GM23338 (cell line): ENCODE measurements at regions not wholly inside any gene's neighbourhood (a gene's known extent, or its start where the extent isn't known, plus 50 kb on each side); places are given as distances from the start of the nearest gene placed in this dataset.

Experiments used
- ATAC-seq: fragments of 200-7000 bp; cut with Tn5 transposase; 3 replicates; pipeline ENCODE4 v1.9.1; 2020
- DNase-seq: peaks from one replicate; pipeline ENCODE4 v3.0.0-alpha.2; 2015; ENCODE audit warnings: low spot score
- H2AFZ ChIP-seq: fragments of 200-600 bp; sonication (generic); 2 replicates; pipeline ENCODE4 v1.8.0; 2016; ENCODE audit warnings: antibody characterized with exemption, mild to moderate bottlenecking, moderate library complexity
- H3F3A ChIP-seq: fragments of 200-600 bp; sonication (generic); replicated peaks from 2 replicates; pipeline ENCODE4 v1.8.0; 2017; ENCODE audit warnings: antibody characterized with exemption, mixed run types, low read depth
- H3K27ac ChIP-seq: fragments of 200-600 bp; sonication (generic); 2 replicates; pipeline ENCODE4 v1.6.1; 2016; ENCODE audit warnings: low read depth
- H3K27me3 ChIP-seq: fragments of 200-600 bp; sonication (generic); 2 replicates; pipeline ENCODE4 v1.8.0; 2016; ENCODE audit warnings: mild to moderate bottlenecking, mixed run types, moderate library complexity; ENCODE audit not compliant: insufficient read depth
- H3K36me3 ChIP-seq: fragments of 200-600 bp; sonication (generic); 2 replicates; pipeline ENCODE4 v1.8.0; 2016; ENCODE audit warnings: mild to moderate bottlenecking; ENCODE audit not compliant: insufficient read depth
- H3K4me1 ChIP-seq: fragments of 200-600 bp; sonication (generic); 2 replicates; pipeline ENCODE4 v1.8.0; 2016; ENCODE audit warnings: mild to moderate bottlenecking, moderate library complexity; ENCODE audit not compliant: insufficient read depth
- H3K4me2 ChIP-seq: fragments of 200-600 bp; sonication (generic); 2 replicates; pipeline ENCODE4 v1.7.1; 2017; ENCODE audit warnings: mixed run types
- H3K4me3 ChIP-seq: fragments of 200-600 bp; sonication (generic); 2 replicates; pipeline ENCODE4 v1.6.1; 2016; ENCODE audit warnings: mixed run types
- H3K79me2 ChIP-seq: fragments of 200-600 bp; sonication (generic); replicated peaks from 2 replicates; pipeline ENCODE4 v1.8.0; 2017; ENCODE audit warnings: mild to moderate bottlenecking; ENCODE audit not compliant: insufficient read depth
- H3K9me2 ChIP-seq: fragments of 200-600 bp; sonication (generic); 2 replicates; pipeline ENCODE4 v1.8.0; 2017; ENCODE audit not compliant: insufficient read depth
- H4K20me1 ChIP-seq: fragments of 200-600 bp; sonication (generic); replicated peaks from 2 replicates; pipeline ENCODE4 v1.8.0; 2017; ENCODE audit warnings: mild to moderate bottlenecking; ENCODE audit not compliant: insufficient read depth
- H3K27ac Mint-ChIP-seq: 2 replicates; pipeline ENCODE4 v1.8.0; 2020; ENCODE audit warnings: inconsistent platforms, mild to moderate bottlenecking, moderate library complexity, mixed read lengths
- H3K27me3 Mint-ChIP-seq: 3 replicates; pipeline ENCODE4 v1.8.0; 2022; ENCODE audit warnings: low read depth, mild to moderate bottlenecking, moderate library complexity, mixed read lengths, inconsistent platforms; ENCODE audit not compliant: insufficient read depth, poor library complexity
- H3K36me3 Mint-ChIP-seq: 3 replicates; pipeline ENCODE4 v1.8.0; 2021; ENCODE audit warnings: low read depth, mild to moderate bottlenecking, inconsistent platforms, moderate library complexity, mixed read lengths
- H3K4me1 Mint-ChIP-seq: 3 replicates; pipeline ENCODE4 v1.8.0; 2020; ENCODE audit warnings: mild to moderate bottlenecking, inconsistent platforms, mixed read lengths
- H3K4me3 Mint-ChIP-seq: 3 replicates; pipeline ENCODE4 v1.8.0; 2021; ENCODE audit warnings: moderate library complexity, mild to moderate bottlenecking, inconsistent platforms, mixed read lengths
- H3K9me3 Mint-ChIP-seq: 3 replicates; pipeline ENCODE4 v1.8.0; 2020; ENCODE audit warnings: moderate library complexity, mild to moderate bottlenecking, inconsistent platforms, mixed read lengths
- CREB1 ChIP-seq: fragments of 250-450 bp; sonication (Bioruptor Pico); IDR thresholded peaks from 2 replicates; pipeline ENCODE4 v1.5.0; 2020; ENCODE audit warnings: low read depth, mild to moderate bottlenecking, moderate library complexity
- EZH2 ChIP-seq: fragments of 200-600 bp; sonication (generic); IDR thresholded peaks from one replicate; pipeline ENCODE4 v1.8.0; 2017; ENCODE audit warnings: antibody characterized with exemption, mild to moderate bottlenecking, low read depth; ENCODE audit not compliant: unreplicated experiment
- EZH2phosphoT487 ChIP-seq: fragments of 200-600 bp; sonication (generic); IDR thresholded peaks from one replicate; pipeline ENCODE4 v1.8.1; 2018; ENCODE audit warnings: antibody characterized with exemption; ENCODE audit not compliant: unreplicated experiment
- JUNB ChIP-seq: IDR thresholded peaks from one replicate; pipeline ENCODE4 v1.6.1; 2016; ENCODE audit warnings: antibody characterized with exemption; ENCODE audit not compliant: unreplicated experiment
- ZNF331 ChIP-seq: fragments of 250-450 bp; sonication (Bioruptor Pico); IDR thresholded peaks from 2 replicates; pipeline ENCODE4 v1.5.0; 2020; ENCODE audit warnings: low read depth, mild to moderate bottlenecking, moderate library complexity
- TF ChIP-seq, protein P1 (sequence below): fragments of 250-450 bp; sonication (Bioruptor Pico); IDR thresholded peaks from 2 replicates; pipeline ENCODE4 v1.5.0; 2020; ENCODE audit warnings: mild to moderate bottlenecking, moderate library complexity
- TF ChIP-seq, protein P2 (sequence below), 2 experiments: fragments of 200-600 bp in 1 of 2; sonication (generic) in 1 of 2; conservative IDR thresholded peaks; 2 replicates each; pipeline versions ENCODE4 v1.5.1 to v1.6.1; 2016 to 2017; ENCODE audit warnings: antibody characterized with exemption in 2 of 2, low read depth in 2 of 2, mild to moderate bottlenecking in 2 of 2, moderate library complexity in 1 of 2
- TF ChIP-seq, protein P3 (sequence below): IDR thresholded peaks from 2 replicates; pipeline ENCODE4 v1.6.1; 2016; ENCODE audit warnings: antibody characterized with exemption

DNA sequence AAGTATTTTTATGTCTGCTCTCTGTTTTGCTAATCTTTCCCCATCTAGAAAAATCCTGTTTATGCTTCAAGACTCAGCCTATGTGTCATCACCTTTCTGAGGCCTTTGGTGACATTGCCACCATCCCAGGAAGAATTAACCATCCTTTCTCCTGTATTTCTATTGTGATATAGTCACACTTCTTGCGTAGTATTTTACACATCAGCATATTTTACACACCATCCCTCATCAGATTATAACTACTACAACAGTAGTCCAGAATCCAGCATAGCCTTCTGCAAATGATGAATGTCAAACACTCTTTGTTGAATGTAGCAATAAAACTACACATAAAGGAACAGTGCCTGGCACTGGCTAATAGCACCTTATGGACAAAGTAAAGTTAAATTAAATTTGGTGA, 275.3 kb upstream of the C1orf87 start:
- DNase-seq (no peak), ATAC-seq (no peak)
- Histone ChIP-seq H3K9me2 (no peaks in the 10 kb centered on the region), H3F3A (no peaks in the 10 kb centered on the region), H3K27me3 (no peaks in the 10 kb centered on the region), H3K27ac (no peak overlapping the region), H4K20me1 (no peaks in the 10 kb centered on the region), H3K4me2 (no peak overlapping the region), H3K4me3 (no peak overlapping the region), H3K79me2 (no peaks in the 10 kb centered on the region), H2AFZ (no peak overlapping the region), H3K36me3 (no peaks in the 10 kb centered on the region), H3K4me1 (no peaks in the 10 kb centered on the region)
- no peaks in the 10 kb centered on the region for H3K27me3 Mint-ChIP-seq
- no peak overlapping the region for H3K4me3 Mint-ChIP-seq
- no peak overlapping the region for H3K27ac Mint-ChIP-seq
- no peaks in the 10 kb centered on the region for H3K9me3 Mint-ChIP-seq
- H3K36me3 Mint-ChIP-seq, result no peaks in the 10 kb centered on the region
- TF ChIP-seq, protein P1, sequence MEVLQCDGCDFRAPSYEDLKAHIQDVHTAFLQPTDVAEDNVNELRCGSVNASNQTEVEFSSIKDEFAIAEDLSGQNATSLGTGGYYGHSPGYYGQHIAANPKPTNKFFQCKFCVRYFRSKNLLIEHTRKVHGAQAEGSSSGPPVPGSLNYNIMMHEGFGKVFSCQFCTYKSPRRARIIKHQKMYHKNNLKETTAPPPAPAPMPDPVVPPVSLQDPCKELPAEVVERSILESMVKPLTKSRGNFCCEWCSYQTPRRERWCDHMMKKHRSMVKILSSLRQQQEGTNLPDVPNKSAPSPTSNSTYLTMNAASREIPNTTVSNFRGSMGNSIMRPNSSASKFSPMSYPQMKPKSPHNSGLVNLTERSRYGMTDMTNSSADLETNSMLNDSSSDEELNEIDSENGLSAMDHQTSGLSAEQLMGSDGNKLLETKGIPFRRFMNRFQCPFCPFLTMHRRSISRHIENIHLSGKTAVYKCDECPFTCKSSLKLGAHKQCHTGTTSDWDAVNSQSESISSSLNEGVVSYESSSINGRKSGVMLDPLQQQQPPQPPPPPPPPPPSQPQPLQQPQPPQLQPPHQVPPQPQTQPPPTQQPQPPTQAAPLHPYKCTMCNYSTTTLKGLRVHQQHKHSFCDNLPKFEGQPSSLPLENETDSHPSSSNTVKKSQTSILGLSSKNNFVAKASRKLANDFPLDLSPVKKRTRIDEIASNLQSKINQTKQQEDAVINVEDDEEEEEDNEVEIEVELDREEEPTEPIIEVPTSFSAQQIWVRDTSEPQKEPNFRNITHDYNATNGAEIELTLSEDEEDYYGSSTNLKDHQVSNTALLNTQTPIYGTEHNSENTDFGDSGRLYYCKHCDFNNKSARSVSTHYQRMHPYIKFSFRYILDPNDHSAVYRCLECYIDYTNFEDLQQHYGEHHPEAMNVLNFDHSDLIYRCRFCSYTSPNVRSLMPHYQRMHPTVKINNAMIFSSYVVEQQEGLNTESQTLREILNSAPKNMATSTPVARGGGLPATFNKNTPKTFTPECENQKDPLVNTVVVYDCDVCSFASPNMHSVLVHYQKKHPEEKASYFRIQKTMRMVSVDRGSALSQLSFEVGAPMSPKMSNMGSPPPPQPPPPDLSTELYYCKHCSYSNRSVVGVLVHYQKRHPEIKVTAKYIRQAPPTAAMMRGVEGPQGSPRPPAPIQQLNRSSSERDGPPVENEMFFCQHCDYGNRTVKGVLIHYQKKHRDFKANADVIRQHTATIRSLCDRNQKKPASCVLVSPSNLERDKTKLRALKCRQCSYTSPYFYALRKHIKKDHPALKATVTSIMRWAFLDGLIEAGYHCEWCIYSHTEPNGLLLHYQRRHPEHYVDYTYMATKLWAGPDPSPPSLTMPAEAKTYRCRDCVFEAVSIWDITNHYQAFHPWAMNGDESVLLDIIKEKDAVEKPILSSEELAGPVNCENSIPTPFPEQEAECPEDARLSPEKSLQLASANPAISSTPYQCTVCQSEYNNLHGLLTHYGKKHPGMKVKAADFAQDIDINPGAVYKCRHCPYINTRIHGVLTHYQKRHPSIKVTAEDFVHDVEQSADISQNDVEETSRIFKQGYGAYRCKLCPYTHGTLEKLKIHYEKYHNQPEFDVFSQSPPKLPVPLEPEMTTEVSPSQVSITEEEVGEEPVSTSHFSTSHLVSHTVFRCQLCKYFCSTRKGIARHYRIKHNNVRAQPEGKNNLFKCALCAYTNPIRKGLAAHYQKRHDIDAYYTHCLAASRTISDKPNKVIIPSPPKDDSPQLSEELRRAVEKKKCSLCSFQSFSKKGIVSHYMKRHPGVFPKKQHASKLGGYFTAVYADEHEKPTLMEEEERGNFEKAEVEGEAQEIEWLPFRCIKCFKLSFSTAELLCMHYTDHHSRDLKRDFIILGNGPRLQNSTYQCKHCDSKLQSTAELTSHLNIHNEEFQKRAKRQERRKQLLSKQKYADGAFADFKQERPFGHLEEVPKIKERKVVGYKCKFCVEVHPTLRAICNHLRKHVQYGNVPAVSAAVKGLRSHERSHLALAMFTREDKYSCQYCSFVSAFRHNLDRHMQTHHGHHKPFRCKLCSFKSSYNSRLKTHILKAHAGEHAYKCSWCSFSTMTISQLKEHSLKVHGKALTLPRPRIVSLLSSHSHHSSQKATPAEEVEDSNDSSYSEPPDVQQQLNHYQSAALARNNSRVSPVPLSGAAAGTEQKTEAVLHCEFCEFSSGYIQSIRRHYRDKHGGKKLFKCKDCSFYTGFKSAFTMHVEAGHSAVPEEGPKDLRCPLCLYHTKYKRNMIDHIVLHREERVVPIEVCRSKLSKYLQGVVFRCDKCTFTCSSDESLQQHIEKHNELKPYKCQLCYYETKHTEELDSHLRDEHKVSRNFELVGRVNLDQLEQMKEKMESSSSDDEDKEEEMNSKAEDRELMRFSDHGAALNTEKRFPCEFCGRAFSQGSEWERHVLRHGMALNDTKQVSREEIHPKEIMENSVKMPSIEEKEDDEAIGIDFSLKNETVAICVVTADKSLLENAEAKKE, result no peak
- TF ChIP-seq JUNB, result no peak
- TF ChIP-seq EZH2, result no peak
- no peak for TF ChIP-seq ZNF331 (CRISPR knock-in tag)
- TF ChIP-seq, protein P2, sequence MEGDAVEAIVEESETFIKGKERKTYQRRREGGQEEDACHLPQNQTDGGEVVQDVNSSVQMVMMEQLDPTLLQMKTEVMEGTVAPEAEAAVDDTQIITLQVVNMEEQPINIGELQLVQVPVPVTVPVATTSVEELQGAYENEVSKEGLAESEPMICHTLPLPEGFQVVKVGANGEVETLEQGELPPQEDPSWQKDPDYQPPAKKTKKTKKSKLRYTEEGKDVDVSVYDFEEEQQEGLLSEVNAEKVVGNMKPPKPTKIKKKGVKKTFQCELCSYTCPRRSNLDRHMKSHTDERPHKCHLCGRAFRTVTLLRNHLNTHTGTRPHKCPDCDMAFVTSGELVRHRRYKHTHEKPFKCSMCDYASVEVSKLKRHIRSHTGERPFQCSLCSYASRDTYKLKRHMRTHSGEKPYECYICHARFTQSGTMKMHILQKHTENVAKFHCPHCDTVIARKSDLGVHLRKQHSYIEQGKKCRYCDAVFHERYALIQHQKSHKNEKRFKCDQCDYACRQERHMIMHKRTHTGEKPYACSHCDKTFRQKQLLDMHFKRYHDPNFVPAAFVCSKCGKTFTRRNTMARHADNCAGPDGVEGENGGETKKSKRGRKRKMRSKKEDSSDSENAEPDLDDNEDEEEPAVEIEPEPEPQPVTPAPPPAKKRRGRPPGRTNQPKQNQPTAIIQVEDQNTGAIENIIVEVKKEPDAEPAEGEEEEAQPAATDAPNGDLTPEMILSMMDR (conservative IDR thresholded peaks at IDR 0.05; ENCODE audit: low read depth in 2 of 2), result no peak
- no peak for TF ChIP-seq EZH2phosphoT487
- TF ChIP-seq, protein P3, sequence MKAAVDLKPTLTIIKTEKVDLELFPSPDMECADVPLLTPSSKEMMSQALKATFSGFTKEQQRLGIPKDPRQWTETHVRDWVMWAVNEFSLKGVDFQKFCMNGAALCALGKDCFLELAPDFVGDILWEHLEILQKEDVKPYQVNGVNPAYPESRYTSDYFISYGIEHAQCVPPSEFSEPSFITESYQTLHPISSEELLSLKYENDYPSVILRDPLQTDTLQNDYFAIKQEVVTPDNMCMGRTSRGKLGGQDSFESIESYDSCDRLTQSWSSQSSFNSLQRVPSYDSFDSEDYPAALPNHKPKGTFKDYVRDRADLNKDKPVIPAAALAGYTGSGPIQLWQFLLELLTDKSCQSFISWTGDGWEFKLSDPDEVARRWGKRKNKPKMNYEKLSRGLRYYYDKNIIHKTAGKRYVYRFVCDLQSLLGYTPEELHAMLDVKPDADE, result no peak
- no peak for TF ChIP-seq CREB1 (CRISPR knock-in tag)
- no peaks in the 10 kb centered on the region for H3K4me1 Mint-ChIP-seq
